ENCODE measurements at regions not wholly inside any gene's neighbourhood (a gene's known extent, or its start where the extent isn't known, plus 50 kb on each side); places are given as distances from the start of the nearest gene placed in this dataset.

DNA sequence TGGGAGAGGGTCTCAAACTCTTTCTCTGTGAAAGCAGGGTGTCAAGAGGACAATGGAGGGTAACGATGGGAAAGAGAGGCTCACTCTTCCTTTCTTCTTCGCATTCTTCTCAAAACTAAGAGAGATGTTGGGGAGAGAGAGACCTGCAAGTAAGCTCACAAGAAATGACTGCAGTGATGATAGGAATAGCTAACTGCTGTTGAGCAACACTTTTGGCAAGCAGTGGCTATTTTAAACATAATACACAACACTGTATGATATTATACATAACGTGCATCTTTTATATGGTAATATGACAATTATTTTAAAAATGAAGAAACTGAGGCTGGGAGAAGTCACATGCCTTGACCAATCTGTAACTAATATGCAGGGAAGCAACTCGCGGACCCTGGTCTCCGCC lies 247.5 kb downstream of the CMPK2 start:
- Histone ChIP-seq H3K36me3 (ENCODE audit: control insufficient read depth in 2 of 2, extremely low read depth in 1 of 2, insufficient read depth in 2 of 2, low read length in 2 of 2) (no peaks in the 10 kb centered on the region), H4K20me1 (ENCODE audit: control insufficient read depth, extremely low read depth, insufficient read depth, low read length) (no peaks in the 10 kb centered on the region), H3K4me1 (ENCODE audit: control insufficient read depth, extremely low read depth, insufficient read depth, low read length) (no peaks in the 10 kb centered on the region), H3K9ac (ENCODE audit: control insufficient read depth, extremely low read depth, insufficient read depth, low read length) (no peak overlapping the region), H3K4me3 (ENCODE audit: control insufficient read depth in 2 of 3, extremely low read depth in 1 of 3, insufficient read depth in 2 of 3, low read depth in 1 of 3, low read length in 3 of 3) (no peak overlapping the region), H3K9me3 (ENCODE audit: control insufficient read depth, low read depth, low read length) (peaks cover 4% of the 10 kb centered on the region), H3K79me2 (ENCODE audit: control insufficient read depth, insufficient read depth, low read length) (no peaks in the 10 kb centered on the region), H3K27ac (ENCODE audit: control insufficient read depth, insufficient read depth, low read length) (no peak overlapping the region), H3K27me3 (ENCODE audit: control insufficient read depth, extremely low read depth, insufficient read depth, low read length) (no peaks in the 10 kb centered on the region), H3K9me1 (ENCODE audit: control insufficient read depth, extremely low read depth, insufficient read depth, low read length) (no peaks in the 10 kb centered on the region), H2AFZ (ENCODE audit: control insufficient read depth, low read length) (no peak overlapping the region), H3K4me2 (ENCODE audit: control insufficient read depth, extremely low read depth, insufficient read depth, low read depth, low read length) (no peak overlapping the region)
- DNase-seq (ENCODE audit: low read depth, low spot score) (no peak), FAIRE-seq (no peak)
- dilution Hi-C loops (cut with MboI; ENCODE audit: extremely low pct_ligation_motif_present, low sequenced_read_pairs): no loop called here
- no peak for TF ChIP-seq EZH2 (IDR thresholded peaks at IDR 0.05; ENCODE audit: low read length)
- TF ChIP-seq, protein P1, sequence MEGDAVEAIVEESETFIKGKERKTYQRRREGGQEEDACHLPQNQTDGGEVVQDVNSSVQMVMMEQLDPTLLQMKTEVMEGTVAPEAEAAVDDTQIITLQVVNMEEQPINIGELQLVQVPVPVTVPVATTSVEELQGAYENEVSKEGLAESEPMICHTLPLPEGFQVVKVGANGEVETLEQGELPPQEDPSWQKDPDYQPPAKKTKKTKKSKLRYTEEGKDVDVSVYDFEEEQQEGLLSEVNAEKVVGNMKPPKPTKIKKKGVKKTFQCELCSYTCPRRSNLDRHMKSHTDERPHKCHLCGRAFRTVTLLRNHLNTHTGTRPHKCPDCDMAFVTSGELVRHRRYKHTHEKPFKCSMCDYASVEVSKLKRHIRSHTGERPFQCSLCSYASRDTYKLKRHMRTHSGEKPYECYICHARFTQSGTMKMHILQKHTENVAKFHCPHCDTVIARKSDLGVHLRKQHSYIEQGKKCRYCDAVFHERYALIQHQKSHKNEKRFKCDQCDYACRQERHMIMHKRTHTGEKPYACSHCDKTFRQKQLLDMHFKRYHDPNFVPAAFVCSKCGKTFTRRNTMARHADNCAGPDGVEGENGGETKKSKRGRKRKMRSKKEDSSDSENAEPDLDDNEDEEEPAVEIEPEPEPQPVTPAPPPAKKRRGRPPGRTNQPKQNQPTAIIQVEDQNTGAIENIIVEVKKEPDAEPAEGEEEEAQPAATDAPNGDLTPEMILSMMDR (optimal IDR thresholded peaks at IDR 0.05 in 1 of 3, IDR thresholded peaks at IDR 0.05 in 1 of 3, conservative IDR thresholded peaks at IDR 0.05 in 1 of 3; ENCODE audit: extremely low read depth in 1 of 3, insufficient read depth in 2 of 3, low read length in 3 of 3): no peak

DNA sequence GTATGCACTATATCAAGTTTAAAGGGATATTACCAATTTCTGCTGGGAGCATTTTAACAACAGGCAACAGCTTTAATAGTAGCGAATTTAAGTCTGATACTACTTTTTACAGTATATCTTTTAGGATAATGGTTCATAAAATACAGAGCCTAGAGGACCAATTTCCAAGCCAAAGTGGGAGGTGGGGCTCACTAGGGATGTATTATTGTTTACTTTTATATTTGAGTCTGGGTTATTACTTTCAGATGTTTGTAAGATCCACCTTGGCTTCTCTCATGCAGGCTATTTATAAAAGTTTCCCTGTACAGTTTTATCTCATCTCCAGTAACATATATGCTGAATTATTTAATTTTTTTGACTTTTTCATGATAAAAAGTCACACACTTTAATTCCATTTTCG lies 242.0 kb downstream of the CMPK2 start:
- Histone ChIP-seq H2AFZ (ENCODE audit: control insufficient read depth, low read length) (no peak overlapping the region), H3K36me3 (ENCODE audit: control insufficient read depth in 2 of 2, extremely low read depth in 1 of 2, insufficient read depth in 2 of 2, low read length in 2 of 2) (no peaks in the 10 kb centered on the region), H3K9me3 (ENCODE audit: control insufficient read depth, low read depth, low read length) (no peaks in the 10 kb centered on the region), H4K20me1 (ENCODE audit: control insufficient read depth, extremely low read depth, insufficient read depth, low read length) (no peaks in the 10 kb centered on the region), H3K79me2 (ENCODE audit: control insufficient read depth, insufficient read depth, low read length) (no peaks in the 10 kb centered on the region), H3K9ac (ENCODE audit: control insufficient read depth, extremely low read depth, insufficient read depth, low read length) (no peak overlapping the region), H3K27me3 (ENCODE audit: control insufficient read depth, extremely low read depth, insufficient read depth, low read length) (no peaks in the 10 kb centered on the region), H3K4me3 (ENCODE audit: control insufficient read depth in 2 of 3, extremely low read depth in 1 of 3, insufficient read depth in 2 of 3, low read depth in 1 of 3, low read length in 3 of 3) (no peak overlapping the region), H3K9me1 (ENCODE audit: control insufficient read depth, extremely low read depth, insufficient read depth, low read length) (no peaks in the 10 kb centered on the region), H3K4me2 (ENCODE audit: control insufficient read depth, extremely low read depth, insufficient read depth, low read depth, low read length) (no peak overlapping the region), H3K27ac (ENCODE audit: control insufficient read depth, insufficient read depth, low read length) (no peak overlapping the region), H3K4me1 (ENCODE audit: control insufficient read depth, extremely low read depth, insufficient read depth, low read length) (no peaks in the 10 kb centered on the region)
- TF ChIP-seq EZH2 (IDR thresholded peaks at IDR 0.05; ENCODE audit: low read length): no peak
- dilution Hi-C loops (cut with MboI; ENCODE audit: extremely low pct_ligation_motif_present, low sequenced_read_pairs): no loop called here
- FAIRE-seq: no peak
- no peak for DNase-seq (ENCODE audit: low read depth, low spot score)

DNA sequence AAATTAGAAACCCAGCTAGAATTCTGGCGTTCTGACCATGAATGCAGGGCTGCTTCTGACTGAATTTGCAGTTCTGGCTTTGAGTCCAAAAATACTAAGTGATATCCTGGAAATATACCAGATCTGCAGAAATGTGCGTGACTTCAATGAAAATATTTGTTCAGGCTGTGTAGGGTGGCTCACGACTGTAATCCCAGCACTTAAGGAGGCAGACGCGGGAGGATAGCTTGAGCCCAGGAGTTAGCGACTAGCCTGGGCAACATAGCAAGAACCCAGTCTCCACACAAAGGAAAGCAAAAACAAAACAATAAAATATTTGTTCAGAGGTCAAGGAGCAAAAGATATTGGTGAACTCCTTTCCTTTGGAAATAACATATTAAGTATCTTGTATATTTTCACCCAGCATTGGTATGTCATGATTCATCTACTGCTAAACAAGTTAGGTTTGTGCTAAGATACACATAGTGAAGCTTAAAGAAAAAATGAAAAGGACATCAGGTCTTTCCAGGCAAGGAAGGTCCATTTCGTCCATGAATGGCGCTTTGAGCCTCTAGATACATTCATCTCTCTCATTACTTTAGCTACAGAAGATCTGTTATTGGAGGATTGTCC lies 239.2 kb downstream of the CMPK2 start:
- TF ChIP-seq, protein P1 (optimal IDR thresholded peaks at IDR 0.05 in 1 of 3, IDR thresholded peaks at IDR 0.05 in 1 of 3, conservative IDR thresholded peaks at IDR 0.05 in 1 of 3; ENCODE audit: extremely low read depth in 1 of 3, insufficient read depth in 2 of 3, low read length in 3 of 3): no peak
- no peak for TF ChIP-seq EZH2 (IDR thresholded peaks at IDR 0.05; ENCODE audit: low read length)
- FAIRE-seq (no peak), DNase-seq (ENCODE audit: low read depth, low spot score) (no peak)
- Histone ChIP-seq H3K4me1 (ENCODE audit: control insufficient read depth, extremely low read depth, insufficient read depth, low read length) (no peaks in the 10 kb centered on the region), H3K79me2 (ENCODE audit: control insufficient read depth, insufficient read depth, low read length) (no peaks in the 10 kb centered on the region), H3K4me2 (ENCODE audit: control insufficient read depth, extremely low read depth, insufficient read depth, low read depth, low read length) (no peak overlapping the region), H3K4me3 (ENCODE audit: control insufficient read depth in 2 of 3, extremely low read depth in 1 of 3, insufficient read depth in 2 of 3, low read depth in 1 of 3, low read length in 3 of 3) (no peak overlapping the region), H3K9ac (ENCODE audit: control insufficient read depth, extremely low read depth, insufficient read depth, low read length) (no peak overlapping the region), H3K27me3 (ENCODE audit: control insufficient read depth, extremely low read depth, insufficient read depth, low read length) (no peaks in the 10 kb centered on the region), H3K36me3 (ENCODE audit: control insufficient read depth in 2 of 2, extremely low read depth in 1 of 2, insufficient read depth in 2 of 2, low read length in 2 of 2) (no peaks in the 10 kb centered on the region), H3K9me1 (ENCODE audit: control insufficient read depth, extremely low read depth, insufficient read depth, low read length) (no peaks in the 10 kb centered on the region), H3K9me3 (ENCODE audit: control insufficient read depth, low read depth, low read length) (no peaks in the 10 kb centered on the region), H2AFZ (ENCODE audit: control insufficient read depth, low read length) (no peak overlapping the region), H4K20me1 (ENCODE audit: control insufficient read depth, extremely low read depth, insufficient read depth, low read length) (no peaks in the 10 kb centered on the region), H3K27ac (ENCODE audit: control insufficient read depth, insufficient read depth, low read length) (no peak overlapping the region)
- dilution Hi-C loops (cut with MboI; ENCODE audit: extremely low pct_ligation_motif_present, low sequenced_read_pairs): no loop called here
